Activated CD4-positive, alpha-beta T cell treated with anti-CD3 and anti-CD28 coated beads, Interleukin-10, Interleukin-2, amounts not matched to agents 100 ng/mL and 50 ng/mL, durations not matched to agents 16 hours and 8 hours (primary cell): ENCODE measurements at regions not wholly inside any gene's neighbourhood (a gene's known extent, or its start where the extent isn't known, plus 50 kb on each side); places are given as distances from the start of the nearest gene placed in this dataset.
"Not testable (repeated sequence)": the region's sequence is repeated elsewhere in the genome, so short reads cannot be mapped to it uniquely, and the experiment has no call there.

Experiments
- DNase-seq: peaks from one replicate; pipeline ENCODE4 v3.0.0-alpha.2; 2020

GRCh38 chr17:20774472-20775135 lies 195.1 kb downstream of the CDRT15L2 start:
- no peak for DNase-seq

- DNase-seq = no peak
Observed at GRCh38 chr17:20775331-20775730, 195.8 kb downstream of the CDRT15L2 start.

- no peak for DNase-seq
Observed at GRCh38 chr17:20779521-20779920, 200.0 kb downstream of the CDRT15L2 start.

GRCh38 chr17:20781260-20781659 lies 201.7 kb downstream of the CDRT15L2 start:
- DNase-seq = no peak

- not testable (repeated sequence) for DNase-seq
Observed at GRCh38 chr17:20781869-20782268, 202.3 kb downstream of the CDRT15L2 start.

- no peak for DNase-seq
Observed at GRCh38 chr17:20783091-20783490, 203.6 kb downstream of the CDRT15L2 start.

GRCh38 chr17:20784100-20784665 lies 204.7 kb downstream of the CDRT15L2 start:
- DNase-seq = no peak

- no peak for DNase-seq
Observed at GRCh38 chr17:20787281-20787680, 207.8 kb downstream of the CDRT15L2 start.

- no peak for DNase-seq
Observed at GRCh38 chr17:20791626-20792025, 212.1 kb downstream of the CDRT15L2 start.

GRCh38 chr17:20794532-20794931 lies 215.0 kb downstream of the CDRT15L2 start:
- DNase-seq = not testable (repeated sequence)

GRCh38 chr17:20797292-20797691 lies 217.8 kb downstream of the CDRT15L2 start:
- peak; percentile 37 for DNase-seq

GRCh38 chr17:20800146-20800545 lies 220.6 kb downstream of the CDRT15L2 start:
- DNase-seq = no peak

- DNase-seq = no peak
Observed at GRCh38 chr17:20805751-20806150, 226.2 kb downstream of the CDRT15L2 start.

GRCh38 chr17:20807566-20807965 lies 228.0 kb downstream of the CDRT15L2 start:
- not testable (repeated sequence) for DNase-seq

GRCh38 chr17:20815410-20815809 lies 227.4 kb downstream of the USP22 start:
- DNase-seq = not testable (repeated sequence)

GRCh38 chr17:20823905-20824304 lies 218.9 kb downstream of the USP22 start:
- DNase-seq = no peak

GRCh38 chr17:20825539-20825938 lies 217.3 kb downstream of the USP22 start:
- DNase-seq = no peak

GRCh38 chr17:20840453-20840852 lies 202.4 kb downstream of the USP22 start:
- DNase-seq = not testable (repeated sequence)

GRCh38 chr17:20840987-20841865 lies 201.6 kb downstream of the USP22 start:
- DNase-seq = not testable (repeated sequence)

- DNase-seq = not testable (repeated sequence)
Observed at GRCh38 chr17:20842012-20842411, 200.8 kb downstream of the USP22 start.

- not testable (repeated sequence) for DNase-seq
Observed at GRCh38 chr17:20843261-20843660, 199.6 kb downstream of the USP22 start.

- peak; percentile 45 for DNase-seq
Observed at GRCh38 chr17:20843799-20844553, 198.8 kb downstream of the USP22 start.

- not testable (repeated sequence) for DNase-seq
Observed at GRCh38 chr17:20848869-20849443, 193.9 kb downstream of the USP22 start.
